MM.1S (cell line): ENCODE measurements at regions not wholly inside any gene's neighbourhood (a gene's known extent, or its start where the extent isn't known, plus 50 kb on each side); places are given as distances from the start of the nearest gene placed in this dataset.

Source experiments
- DNase-seq: peaks from one replicate; pipeline ENCODE4 v3.0.0-alpha.2; 2015
- H2AFZ ChIP-seq: fragments of 300-600 bp; sonication (generic); 2 replicates; pipeline ENCODE4 v1.6.0; 2016; ENCODE audit warnings: antibody characterized with exemption, low read length
- H3F3A ChIP-seq: fragments of 300-600 bp; sonication (generic); 2 replicates; pipeline ENCODE4 v1.6.1; 2016; ENCODE audit warnings: mild to moderate bottlenecking, antibody characterized with exemption, low read length, moderate library complexity, mixed read lengths; ENCODE audit not compliant: insufficient read depth
- H3K27ac ChIP-seq: fragments of 300-600 bp; sonication (generic); 2 replicates; pipeline ENCODE4 v1.5.1; 2016; ENCODE audit warnings: mild to moderate bottlenecking, low read length
- H3K27me3 ChIP-seq: fragments of 300-600 bp; sonication (generic); replicated peaks from 2 replicates; pipeline ENCODE4 v1.6.0; 2016; ENCODE audit warnings: low read length; ENCODE audit not compliant: insufficient read depth
- H3K36me3 ChIP-seq: fragments of 300-600 bp; sonication (generic); replicated peaks from 2 replicates; pipeline ENCODE4 v1.6.1; 2016; ENCODE audit warnings: mild to moderate bottlenecking, low read length, mixed read lengths; ENCODE audit not compliant: insufficient read depth
- H3K4me1 ChIP-seq: fragments of 300-600 bp; sonication (generic); 2 replicates; pipeline ENCODE4 v1.6.1; 2016; ENCODE audit warnings: low read length, mixed read lengths
- H3K4me2 ChIP-seq: fragments of 300-600 bp; sonication (generic); 2 replicates; pipeline ENCODE4 v1.6.0; 2016; ENCODE audit warnings: low read depth, low read length
- H3K4me3 ChIP-seq: fragments of 300-600 bp; sonication (generic); 2 replicates; pipeline ENCODE4 v1.5.1; 2016; ENCODE audit warnings: low read length, mixed read lengths
- H3K79me2 ChIP-seq: fragments of 300-600 bp; sonication (generic); 2 replicates; pipeline ENCODE4 v1.6.1; 2016; ENCODE audit warnings: mixed run types, low read length, mixed read lengths
- H3K9ac ChIP-seq: fragments of 300-600 bp; sonication (generic); 2 replicates; pipeline ENCODE4 v1.6.1; 2016; ENCODE audit warnings: low read length, mixed read lengths
- H3K9me2 ChIP-seq: fragments of 300-600 bp; sonication (generic); replicated peaks from 2 replicates; pipeline ENCODE4 v1.6.1; 2016; ENCODE audit warnings: mild to moderate bottlenecking, low read length, mixed read lengths; ENCODE audit not compliant: insufficient read depth
- H3K9me3 ChIP-seq: fragments of 300-600 bp; sonication (generic); replicated peaks from 2 replicates; pipeline ENCODE4 v1.6.1; 2016; ENCODE audit warnings: mild to moderate bottlenecking, low read length, mixed read lengths; ENCODE audit not compliant: insufficient read depth
- H4K20me1 ChIP-seq: fragments of 300-600 bp; sonication (generic); 2 replicates; pipeline ENCODE4 v1.6.1; 2016; ENCODE audit warnings: mild to moderate bottlenecking, low read length, moderate library complexity, mixed read lengths; ENCODE audit not compliant: insufficient read depth
- CTCF ChIP-seq: fragments of 300-600 bp; sonication (generic); IDR thresholded peaks from 2 replicates; pipeline ENCODE4 v1.5.1; 2016; ENCODE audit warnings: antibody characterized with exemption, low read length, mixed read lengths
- EZH2 ChIP-seq: fragments of 300-600 bp; sonication (generic); optimal IDR thresholded peaks from 2 replicates; pipeline ENCODE3; 2017; ENCODE audit warnings: low read depth, mild to moderate bottlenecking, antibody characterized with exemption, low read length, mixed read lengths
- EZH2phosphoT487 ChIP-seq: fragments of 300-600 bp; sonication (generic); IDR thresholded peaks from 2 replicates; pipeline ENCODE4 v1.6.1; 2018; ENCODE audit warnings: antibody characterized with exemption, low read length

GRCh38 chr5:15993919-15994318 is 185.7 kb downstream of the MARCHF11 start:
- Histone ChIP-seq H3K27me3 (no peaks in the 10 kb centered on the region), H3K36me3 (no peaks in the 10 kb centered on the region), H3K4me3 (no peak overlapping the region), H3K4me2 (no peak overlapping the region), H3K79me2 (no peaks in the 10 kb centered on the region), H3K9me2 (no peaks in the 10 kb centered on the region), H3F3A (no peaks in the 10 kb centered on the region), H4K20me1 (no peaks in the 10 kb centered on the region), H3K9ac (no peak overlapping the region), H3K9me3 (no peaks in the 10 kb centered on the region), H3K27ac (no peak overlapping the region), H3K4me1 (no peaks in the 10 kb centered on the region), H2AFZ (no peak overlapping the region)
- no peak for DNase-seq
- TF ChIP-seq EZH2phosphoT487 (no peak), EZH2 (no peak), CTCF (no peak)

GRCh38 chr5:15993334-15993733 is 186.3 kb downstream of the MARCHF11 start:
- Histone ChIP-seq H3K4me3 (no peak overlapping the region), H3F3A (no peaks in the 10 kb centered on the region), H3K4me1 (no peaks in the 10 kb centered on the region), H3K27ac (no peak overlapping the region), H3K4me2 (no peak overlapping the region), H3K9me2 (no peaks in the 10 kb centered on the region), H3K9ac (no peak overlapping the region), H3K79me2 (no peaks in the 10 kb centered on the region), H3K27me3 (no peaks in the 10 kb centered on the region), H4K20me1 (no peaks in the 10 kb centered on the region), H2AFZ (no peak overlapping the region), H3K9me3 (no peaks in the 10 kb centered on the region), H3K36me3 (no peaks in the 10 kb centered on the region)
- TF ChIP-seq CTCF (no peak), EZH2phosphoT487 (no peak), EZH2 (no peak)
- DNase-seq: no peak

GRCh38 chr5:15992918-15993317 is 186.7 kb downstream of the MARCHF11 start:
- Histone ChIP-seq H3K4me3 (no peak overlapping the region), H3K9ac (no peak overlapping the region), H4K20me1 (no peaks in the 10 kb centered on the region), H3K9me3 (no peaks in the 10 kb centered on the region), H3K36me3 (no peaks in the 10 kb centered on the region), H3F3A (no peaks in the 10 kb centered on the region), H2AFZ (no peak overlapping the region), H3K27ac (no peak overlapping the region), H3K4me1 (no peaks in the 10 kb centered on the region), H3K4me2 (no peak overlapping the region), H3K27me3 (no peaks in the 10 kb centered on the region), H3K9me2 (no peaks in the 10 kb centered on the region), H3K79me2 (no peaks in the 10 kb centered on the region)
- no peak for DNase-seq
- TF ChIP-seq EZH2: no peak
- no peak for TF ChIP-seq EZH2phosphoT487
- TF ChIP-seq CTCF: no peak
